Activated CD4-positive, CD25-positive, alpha-beta regulatory T cell treated with anti-CD3 and anti-CD28 coated beads, Interleukin-2, amount 50 U/mL, for 72 hours (primary cell): ENCODE measurements at regions not wholly inside any gene's neighbourhood (a gene's known extent, or its start where the extent isn't known, plus 50 kb on each side); places are given as distances from the start of the nearest gene placed in this dataset.

Source experiments
- DNase-seq: peaks from one replicate; pipeline ENCODE4 v3.0.0; 2021

DNA sequence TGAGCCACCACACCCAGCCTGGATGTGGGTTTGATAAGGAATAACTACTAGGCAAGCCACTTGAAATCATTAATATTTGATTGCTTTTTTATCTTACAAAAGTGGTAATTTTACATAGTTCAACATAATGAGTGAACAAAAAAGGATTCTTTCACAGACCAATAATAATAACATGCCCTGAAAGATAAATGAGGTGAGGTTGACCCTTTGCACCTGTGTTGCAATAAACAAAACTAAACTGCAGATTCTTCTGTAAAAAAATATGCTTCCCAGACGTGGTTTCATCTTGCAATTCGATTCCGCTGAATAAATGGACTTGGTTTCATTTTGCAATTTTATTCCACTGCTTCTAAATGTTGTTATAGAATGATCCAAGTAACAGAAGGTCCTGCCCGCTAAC is 1514.9 kb upstream of the TMEM132C start:
- DNase-seq: no peak

DNA sequence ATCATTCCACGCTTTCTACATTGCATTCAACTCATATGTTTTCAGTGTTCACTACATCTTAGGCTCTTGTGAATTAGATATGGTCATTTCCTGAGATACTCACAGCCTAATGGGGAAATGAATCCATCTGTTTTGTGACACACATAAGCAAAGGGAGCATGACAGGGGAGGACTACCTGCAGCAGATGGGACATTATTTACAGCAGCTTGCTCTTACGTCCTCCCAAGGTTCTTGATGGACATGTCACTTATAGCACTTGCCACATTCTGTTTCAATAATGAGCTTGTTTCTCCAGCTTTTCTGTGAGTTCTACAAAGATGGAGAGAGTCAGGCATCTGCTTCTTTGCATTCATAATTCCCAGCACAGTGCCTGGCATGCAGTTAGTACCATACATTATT is 1509.6 kb upstream of the TMEM132C start:
- DNase-seq: no peak

DNA sequence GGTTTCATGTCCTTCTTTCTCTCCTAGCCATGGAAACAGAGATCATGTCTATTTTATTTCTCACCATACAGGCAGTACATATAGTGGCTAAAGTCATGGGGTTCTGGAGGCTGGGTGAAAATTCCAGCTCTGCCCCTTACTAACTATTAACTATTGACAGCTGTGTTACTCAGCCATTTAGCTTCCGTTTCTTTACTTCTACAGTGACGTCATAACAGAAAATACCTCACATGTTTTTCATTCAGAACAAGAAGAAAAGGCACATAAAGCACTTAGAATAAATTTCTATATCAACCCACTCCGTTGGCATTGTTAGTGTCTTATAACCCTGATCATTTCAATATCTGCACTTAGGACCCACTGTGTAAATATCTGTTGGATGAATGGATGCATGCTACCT is 1506.9 kb upstream of the TMEM132C start:
- no peak for DNase-seq

DNA sequence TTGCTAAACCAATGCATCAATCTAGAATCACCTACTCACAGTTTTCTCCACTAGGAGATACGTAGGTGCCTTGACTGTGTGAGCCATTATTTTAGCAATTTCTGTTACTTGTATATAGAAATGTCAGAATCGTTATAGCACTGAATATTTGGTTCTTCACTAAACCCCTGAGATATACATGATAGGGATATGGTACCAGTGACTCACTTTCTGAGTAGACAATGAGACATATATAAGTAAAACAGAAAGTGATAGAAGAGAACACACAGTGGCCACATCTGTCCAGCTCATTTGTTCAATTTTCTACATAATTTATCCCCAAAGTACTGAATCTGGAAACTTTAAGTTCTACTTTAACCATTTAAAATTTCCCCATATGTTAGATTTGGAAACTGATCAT is 1505.5 kb upstream of the TMEM132C start:
- DNase-seq: no peak

DNA sequence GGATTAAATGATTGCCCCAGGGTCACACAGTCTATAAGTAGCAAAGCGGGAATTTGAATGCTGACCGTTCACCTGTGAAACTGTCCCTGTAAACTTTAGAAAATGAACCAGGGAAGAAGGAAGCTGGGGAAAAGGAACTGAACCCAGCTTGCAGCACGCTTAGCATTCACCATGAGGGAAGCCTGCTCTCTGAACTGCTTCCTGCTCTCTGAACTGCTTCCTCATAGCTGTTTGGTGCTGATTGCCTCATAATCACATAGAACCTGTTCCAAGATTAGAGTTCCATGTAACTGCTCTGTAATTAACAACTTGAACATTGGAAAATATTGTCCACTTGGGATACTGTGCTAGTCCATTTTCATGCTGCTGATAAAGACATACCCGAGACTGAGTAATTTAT is 1504.8 kb upstream of the TMEM132C start:
- no peak for DNase-seq

DNA sequence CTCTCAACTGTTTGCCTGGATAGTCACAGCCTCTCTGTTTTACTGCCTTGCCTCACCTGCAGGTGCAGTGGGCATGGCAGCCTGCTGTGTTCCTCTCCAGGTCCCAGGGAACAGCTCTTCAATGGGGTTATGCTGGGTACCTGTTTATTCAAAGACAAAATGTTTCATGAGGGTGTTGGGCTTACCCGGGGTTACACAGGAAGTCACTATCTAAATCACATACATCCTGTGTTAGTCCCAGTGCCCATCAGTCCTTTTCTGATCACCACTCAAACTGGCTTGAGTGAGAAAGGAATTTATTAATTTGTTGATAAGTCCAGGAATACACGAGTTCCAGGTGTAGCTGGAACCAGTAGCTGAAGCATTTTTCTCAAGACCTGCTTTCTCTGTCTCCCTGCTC is 1503.6 kb upstream of the TMEM132C start:
- DNase-seq: no peak

DNA sequence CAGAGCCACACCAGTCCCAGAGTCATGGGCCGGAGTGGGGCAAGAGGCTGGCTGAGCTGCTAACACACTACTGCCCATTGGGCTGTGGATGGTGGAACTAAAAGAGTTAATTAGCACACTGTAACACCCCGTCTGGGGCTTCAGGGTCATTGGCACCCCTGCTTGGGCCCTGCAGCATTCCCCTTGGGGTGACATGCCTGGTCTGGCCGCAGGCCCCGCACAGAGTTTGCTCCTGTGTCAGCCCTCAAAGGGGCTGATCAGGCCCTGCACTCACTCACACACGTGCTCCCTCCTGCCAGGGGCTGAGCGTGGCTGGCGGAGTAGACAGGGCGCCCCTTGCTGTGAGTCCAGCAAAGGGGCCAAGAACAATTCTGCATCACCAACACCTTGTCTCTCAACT is 1499.6 kb upstream of the TMEM132C start:
- DNase-seq: no peak

DNA sequence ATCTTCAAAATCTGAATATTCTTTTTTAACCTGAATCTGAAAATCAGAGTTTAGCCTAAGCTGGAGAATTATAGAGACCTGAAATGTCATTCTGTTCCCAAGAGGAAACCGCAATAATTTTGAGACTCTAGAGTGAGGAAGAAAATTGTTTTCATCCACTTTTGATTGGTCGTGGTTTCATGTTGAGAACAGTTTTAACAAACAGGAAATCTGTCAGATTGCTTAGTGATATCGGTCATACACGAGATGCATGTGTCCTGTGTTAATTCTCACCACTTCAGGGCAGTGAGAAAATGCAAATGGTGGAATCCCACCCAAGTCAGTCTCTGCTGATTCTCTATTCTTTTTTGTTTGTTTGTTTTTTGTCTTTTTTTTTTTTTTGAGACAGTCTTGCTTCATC is 1498.5 kb upstream of the TMEM132C start:
- DNase-seq: no peak

DNA sequence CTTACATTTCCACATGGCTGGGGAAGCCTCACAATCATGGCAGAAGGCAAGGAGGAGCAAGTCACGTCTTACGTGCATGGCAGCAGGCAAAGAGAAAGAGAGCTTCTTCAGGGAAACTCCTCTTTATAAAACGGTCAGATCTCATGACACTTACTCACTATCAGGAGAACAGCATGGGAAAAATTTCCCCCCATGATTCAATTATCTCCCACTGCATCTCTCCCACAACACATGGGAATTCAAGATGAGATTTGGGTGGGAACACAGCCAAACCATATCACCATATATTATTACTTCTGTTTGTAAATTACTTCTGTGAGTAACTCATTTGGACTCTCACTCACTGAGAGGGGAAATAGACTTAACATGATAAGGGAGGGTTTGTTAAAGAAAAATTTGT is 1496.8 kb upstream of the TMEM132C start:
- no peak for DNase-seq

DNA sequence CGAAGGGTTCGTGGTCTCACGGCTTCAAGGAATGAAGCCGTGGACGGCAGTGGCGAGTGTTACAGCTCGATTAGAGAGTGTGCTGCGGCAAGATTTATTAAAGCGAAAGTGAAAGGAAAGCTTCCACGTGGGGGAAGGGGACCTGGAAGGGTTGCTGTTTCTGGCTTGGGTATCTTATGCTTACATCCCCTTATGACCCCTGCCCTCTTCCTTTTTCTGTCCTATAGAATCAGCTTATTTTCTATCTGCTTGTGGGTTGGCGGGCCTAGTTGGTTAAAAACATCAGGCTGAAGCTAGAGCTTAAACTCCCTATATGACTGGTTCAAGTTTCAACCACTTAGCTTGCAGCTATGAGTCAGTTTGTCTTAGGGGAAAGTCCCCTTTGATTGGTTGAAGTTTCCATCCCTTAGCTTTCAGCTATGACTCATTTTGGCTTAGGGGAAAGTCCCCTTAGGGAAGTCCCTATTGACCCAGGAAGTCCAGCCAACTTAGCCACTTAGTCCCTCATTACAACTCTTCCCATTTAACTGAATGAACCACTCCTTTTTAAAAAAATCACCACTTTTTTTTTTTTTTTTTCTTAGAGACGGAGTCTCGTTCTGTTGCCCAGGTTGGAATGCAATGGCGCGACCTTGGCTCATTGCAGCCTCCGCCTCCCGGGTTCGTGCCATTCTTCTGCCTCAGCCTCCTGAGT is 1494.7 kb upstream of the TMEM132C start:
- no peak for DNase-seq

DNA sequence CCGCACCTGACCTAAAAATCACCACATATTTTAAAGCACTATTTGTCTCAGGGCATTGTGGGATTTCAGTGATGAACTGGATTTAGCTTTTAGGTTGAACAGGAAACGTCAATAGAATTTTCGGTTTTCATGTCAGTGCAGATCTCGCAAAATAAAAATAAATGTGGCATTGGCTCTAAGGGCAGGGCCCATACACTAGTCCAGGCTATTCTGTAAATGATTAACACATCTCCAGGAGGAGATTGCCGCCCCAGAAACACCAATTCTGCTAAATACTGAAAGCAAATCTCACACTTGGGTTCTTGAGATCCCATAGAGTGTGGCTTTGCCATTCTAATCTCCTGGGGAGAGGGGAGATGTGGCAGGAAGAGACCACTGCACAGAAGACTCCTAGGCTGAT is 1494.0 kb upstream of the TMEM132C start:
- no peak for DNase-seq

DNA sequence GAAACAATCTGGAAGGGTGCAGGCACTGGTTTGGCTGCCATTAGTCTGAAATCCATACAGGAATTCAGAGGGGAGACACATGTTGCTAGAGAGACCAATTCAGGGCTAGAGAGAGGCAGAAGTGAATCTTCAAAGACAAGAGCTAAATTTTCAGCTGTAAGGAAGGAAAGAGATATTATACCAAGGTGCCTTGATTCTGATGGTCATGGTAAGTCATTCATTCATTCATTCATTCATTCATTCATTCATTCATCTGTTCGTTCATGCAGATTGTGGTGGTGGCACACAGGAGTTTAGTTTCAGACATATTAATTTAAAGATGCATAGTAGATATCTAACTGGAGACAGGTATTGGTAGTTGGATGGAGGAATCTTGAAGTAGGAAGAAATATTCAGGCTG is 1493.5 kb upstream of the TMEM132C start:
- DNase-seq: no peak

DNA sequence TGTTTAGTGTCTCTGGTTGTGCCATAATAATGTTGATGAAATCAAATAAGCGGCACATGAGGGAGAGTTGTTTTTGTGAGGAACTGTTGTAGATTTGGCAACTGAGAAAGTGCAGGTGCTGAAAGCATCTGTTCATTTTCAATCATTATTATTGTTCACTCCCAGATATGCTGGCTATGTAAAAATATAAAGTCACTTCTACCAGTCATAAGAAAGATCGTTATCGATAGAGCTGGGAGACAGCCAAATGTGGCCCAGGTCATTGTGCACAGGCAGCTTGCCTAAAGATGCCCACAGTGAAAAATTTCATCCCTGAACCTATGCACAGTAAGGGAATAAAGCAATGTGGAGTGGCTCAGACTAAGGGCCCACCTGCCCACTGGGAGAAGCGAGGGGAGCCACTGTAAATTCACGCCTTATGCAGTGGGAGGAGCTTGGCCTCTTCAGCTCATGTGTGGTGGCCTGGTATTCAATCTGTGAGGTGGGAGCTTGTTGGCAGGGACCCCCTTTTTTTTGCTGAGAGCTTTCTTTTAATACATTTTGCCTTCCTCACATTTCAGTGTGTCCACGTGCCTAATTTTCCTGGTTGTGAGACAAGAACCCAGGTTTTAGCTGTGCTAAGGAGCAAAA is 1490.8 kb upstream of the TMEM132C start:
- no peak for DNase-seq

DNA sequence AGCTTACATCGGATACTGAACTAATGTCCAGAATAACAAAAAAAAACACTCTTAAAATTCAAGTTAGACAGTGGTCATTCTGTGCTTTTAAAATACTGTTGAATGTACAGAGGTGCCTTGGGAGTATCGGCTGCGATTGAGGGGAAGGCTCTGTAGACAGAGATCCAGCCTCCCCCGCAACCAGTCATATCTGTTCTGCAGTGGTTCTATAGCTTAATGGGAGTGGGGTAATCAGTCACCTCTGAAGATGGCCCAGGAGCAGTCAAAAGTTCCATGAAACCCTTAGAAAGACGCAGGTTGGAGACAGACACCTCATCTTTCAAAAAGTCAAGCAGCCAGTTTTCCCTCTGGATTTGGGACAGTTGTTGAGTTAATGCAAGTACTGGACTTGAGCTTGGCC is 1486.6 kb upstream of the TMEM132C start:
- DNase-seq: no peak

DNA sequence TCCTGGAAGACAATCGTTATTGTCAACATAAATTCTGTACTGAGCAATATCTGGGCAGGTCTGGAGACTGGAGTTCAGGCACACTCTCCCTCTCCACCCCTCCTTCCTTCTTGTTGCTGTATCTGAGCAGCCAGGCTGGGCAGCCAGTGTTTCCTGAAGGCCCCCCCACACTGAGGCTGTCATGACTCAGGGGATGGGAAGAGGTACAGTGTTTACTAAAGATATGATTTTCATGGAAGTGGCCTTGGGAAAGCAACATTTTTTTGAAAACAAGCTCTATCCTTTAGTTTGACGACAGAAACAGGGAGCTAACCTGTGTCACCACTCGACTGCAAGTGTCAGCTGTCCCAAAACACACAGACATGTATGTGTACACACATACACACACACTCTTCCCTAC is 1485.4 kb upstream of the TMEM132C start:
- no peak for DNase-seq

DNA sequence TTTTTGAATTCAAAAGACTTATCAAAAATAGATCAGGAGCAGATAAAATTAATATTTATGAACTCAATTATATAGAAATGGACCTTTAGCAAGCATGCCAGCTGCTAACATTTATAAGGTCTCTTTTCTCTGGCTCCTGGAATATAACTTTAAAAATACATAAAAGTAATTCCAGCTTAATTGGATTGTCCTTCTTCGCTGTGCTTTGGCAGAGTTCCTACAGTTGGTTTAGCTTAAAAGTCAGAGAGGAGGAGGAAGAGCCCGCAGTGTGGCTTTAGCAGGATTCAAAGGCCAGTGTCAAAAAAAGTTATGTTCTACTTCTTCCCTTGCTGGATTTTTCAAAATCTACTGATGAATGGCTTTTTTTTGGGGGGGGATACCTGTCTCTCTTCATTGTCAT is 1484.9 kb upstream of the TMEM132C start:
- no peak for DNase-seq

DNA sequence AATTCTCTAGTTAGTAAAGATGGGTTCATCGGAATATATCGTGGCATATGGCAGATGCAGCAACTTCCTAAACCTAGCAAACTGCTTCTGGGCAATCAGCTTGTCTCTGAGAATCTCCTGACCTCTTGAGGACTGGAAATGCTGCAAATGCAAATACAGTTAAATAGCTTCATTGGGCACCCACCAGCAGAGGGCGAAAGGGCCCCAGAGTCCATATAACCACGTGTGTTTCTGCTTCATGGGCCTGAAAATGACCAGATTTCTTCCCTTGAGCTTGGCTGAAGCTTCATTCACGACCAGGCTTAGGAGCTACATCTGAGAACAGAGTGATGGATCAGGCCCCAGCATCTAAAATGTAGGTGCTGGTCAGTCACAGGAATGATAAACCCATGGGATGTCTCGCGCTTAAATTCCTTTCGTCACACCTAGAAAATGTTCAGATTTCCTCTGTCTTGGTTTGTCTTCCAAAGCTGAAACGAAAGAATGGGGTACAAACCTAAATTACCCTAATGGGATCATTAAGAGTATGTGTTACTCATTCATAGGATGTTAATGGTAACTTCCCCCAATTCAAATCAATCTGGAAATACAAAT is 1482.5 kb upstream of the TMEM132C start:
- no peak for DNase-seq

DNA sequence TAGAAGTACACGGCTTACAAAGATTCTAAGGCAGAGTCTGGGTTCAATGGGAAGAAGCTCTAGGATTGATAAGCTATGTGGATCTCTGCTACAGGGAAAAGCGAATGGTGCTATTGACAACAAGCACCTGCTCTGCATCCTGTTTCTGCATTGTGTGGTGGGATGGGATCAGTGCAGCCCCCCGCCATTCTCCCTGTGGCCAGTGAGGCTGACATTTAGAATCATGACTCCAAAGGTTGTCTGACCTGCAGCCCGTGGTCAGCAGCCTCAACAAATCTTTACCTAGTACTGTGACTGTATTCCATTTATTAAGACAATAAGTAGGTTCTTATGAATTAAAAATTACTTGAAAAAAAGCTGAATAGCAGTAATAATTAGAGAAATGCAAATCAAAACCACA is 1477.0 kb upstream of the TMEM132C start:
- no peak for DNase-seq

DNA sequence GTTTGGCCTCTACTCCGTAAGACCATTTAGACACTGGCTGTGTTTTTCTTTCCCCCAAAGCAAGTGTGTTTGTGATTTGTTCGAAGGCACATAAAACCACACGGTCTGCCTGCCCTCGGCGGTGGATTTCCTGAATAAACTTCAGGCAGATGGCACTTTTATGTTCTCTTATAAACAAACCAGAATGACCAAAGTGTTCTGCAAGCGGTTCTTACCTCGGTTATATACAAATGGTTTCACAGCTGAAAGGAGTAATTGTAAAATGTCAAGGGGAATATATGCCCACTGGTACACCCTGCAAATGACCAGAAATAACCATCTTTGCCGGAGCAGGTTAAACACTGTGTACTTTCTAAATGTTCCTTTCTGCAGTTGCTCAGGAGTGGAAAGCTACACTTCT is 1475.8 kb upstream of the TMEM132C start:
- DNase-seq: no peak

DNA sequence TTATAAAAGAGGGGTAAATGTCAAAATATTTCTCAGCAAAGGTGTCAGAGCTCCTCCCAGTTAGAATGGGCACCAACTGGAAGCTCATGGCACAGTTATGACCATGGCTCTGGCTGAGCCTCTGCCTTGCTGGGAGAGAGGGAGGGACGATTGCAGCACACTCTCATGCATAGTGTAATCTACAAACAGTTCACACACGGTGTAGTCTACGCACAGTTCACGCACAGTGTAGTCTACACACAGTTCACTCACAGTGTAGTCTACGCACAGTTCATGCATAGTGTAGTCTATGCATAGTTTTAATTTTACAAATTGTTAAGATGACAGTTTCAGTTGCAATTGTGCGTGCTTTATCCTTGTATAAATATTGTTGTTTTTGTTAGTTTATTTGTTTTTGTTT is 1474.6 kb upstream of the TMEM132C start:
- no peak for DNase-seq

DNA sequence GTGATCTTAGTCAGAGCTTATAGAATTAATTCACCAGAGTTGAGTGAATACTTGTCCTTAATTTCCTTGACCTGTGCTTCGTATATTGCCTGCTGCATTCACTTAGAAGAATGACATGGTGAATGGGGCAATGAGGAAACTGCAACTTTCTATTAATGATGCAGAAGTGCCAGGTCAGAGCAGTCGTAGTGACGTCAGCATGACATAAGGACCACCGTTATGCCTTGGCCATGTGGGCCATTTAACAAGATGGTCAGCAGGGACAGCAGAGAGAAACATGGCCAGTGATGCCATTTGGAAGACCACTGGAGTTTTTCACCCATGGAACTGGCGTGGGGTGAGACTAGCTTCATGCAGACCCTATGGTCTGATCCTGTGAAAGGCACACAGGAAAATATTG is 1469.4 kb upstream of the TMEM132C start:
- no peak for DNase-seq

DNA sequence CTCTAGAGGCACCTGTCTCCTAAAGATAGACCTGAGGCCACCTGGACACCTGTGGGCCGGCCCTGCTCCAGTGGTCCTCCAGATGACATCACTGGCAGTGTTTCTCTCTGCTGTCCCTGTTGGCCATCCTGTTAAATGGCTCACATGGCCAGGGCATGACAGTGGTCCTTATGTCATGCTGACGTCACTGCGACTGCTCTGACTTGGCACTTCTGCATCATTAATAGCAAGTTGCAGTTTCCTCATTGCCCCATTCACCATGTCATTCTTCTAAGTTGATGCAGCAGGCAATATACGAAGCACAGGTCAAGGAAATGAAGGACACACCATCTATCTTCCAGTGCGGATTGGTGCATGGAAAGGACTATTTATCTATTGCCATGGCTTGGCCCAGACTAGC is 1468.5 kb upstream of the TMEM132C start:
- no peak for DNase-seq

DNA sequence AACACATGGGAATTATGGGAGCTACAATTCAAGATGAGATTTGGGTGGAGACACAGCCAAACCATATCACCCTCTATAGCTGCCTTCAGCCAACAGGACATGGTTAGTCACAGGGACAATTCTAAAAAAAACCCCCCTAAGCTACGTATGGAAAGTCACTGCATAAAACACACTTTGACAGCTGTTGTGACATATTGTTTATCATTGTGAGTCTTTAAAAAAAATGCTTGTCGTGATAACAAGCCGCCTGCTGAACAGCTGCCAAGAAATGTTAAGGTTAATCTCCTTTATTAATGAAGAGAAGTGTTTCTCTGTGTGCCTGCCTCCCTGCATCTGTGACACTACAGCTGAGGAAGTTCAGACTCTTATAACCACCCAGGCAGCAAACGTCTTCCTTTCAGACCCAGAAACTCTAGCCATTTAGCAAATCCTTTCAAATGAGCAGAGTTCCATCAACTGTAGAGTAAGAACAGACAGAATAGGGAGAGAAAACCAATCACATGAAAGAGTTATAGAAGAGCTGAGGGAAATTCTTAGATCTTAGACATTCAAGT is 1459.6 kb upstream of the TMEM132C start:
- DNase-seq: no peak

DNA sequence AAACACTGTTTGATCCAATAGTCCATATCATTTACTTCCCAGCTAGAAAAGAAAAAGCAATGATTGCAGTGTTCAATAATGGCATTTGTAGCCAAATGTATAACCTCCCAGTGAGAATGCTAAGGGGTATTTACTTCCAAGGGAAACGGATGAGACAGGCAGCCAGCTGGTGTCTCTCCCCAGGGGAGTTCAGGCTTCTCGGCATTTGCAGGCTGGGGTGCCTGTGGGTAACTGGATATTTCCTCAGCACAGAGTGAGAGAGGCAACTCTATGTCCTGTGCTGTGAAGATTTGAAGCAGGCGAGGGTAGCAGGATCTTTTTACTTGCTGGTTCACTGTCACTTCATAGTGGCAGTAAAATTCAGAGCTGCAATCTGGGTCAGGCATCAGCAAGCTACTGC is 1455.6 kb upstream of the TMEM132C start:
- no peak for DNase-seq

DNA sequence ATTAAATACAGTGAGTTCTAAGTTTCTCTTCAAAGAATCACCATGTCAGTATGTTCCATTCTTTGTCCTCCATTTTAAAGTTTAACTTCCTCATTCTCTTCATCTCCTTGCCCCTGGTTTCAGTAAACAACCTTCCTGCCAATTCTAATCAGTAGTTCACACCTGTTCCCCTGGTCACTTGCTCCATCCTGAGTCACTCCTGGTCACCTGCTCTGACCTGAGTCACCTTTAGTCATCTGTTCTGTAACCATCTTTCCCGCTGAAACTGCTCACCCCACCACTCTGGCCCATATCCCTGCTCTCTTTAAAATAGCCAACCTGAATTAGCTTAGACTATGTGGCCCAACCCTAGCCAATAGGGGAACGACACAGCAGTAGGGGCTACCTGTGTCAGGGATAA is 1447.4 kb upstream of the TMEM132C start:
- no peak for DNase-seq
